ENCODE measurements at regions not wholly inside any gene's neighbourhood (a gene's known extent, or its start where the extent isn't known, plus 50 kb on each side); places are given as distances from the start of the nearest gene placed in this dataset.

DNA sequence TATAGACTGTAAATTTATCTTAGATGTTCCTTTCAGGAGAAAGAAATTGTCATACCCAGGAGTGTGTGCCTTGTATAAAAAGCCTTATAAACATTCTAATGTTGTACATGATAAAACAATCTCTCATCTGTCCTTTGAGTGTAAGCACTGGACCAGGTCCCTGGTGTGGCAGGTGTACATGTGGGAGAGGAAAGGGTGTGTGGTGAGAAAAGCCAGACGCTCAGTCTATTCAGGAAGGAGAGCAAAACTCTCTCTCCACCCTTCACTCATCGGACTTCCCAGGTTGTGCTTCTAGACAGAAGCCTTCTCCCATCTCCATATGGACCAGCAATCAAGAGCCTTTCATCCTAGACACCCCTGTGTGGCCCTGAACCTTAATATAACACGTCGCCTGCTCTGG is 154.2 kb downstream of the ESM1 start:
- no peak for DNase-seq (ENCODE audit: low spot score)
- H3K36me3 Mint-ChIP-seq (ENCODE audit: low read depth, unreplicated experiment): no peaks in the 10 kb centered on the region
- no peaks in the 10 kb centered on the region for H3K9me3 Mint-ChIP-seq (ENCODE audit: unreplicated experiment)
- no peak overlapping the region for H3K4me3 Mint-ChIP-seq (ENCODE audit: unreplicated experiment)
- no peak overlapping the region for H3K27ac Mint-ChIP-seq (ENCODE audit: unreplicated experiment)
- peaks cover 13% of the 10 kb centered on the region for H3K4me1 Mint-ChIP-seq (ENCODE audit: unreplicated experiment)
- no peaks in the 10 kb centered on the region for H3K27me3 Mint-ChIP-seq (ENCODE audit: unreplicated experiment)
- no peak for TF ChIP-seq CTCF (IDR thresholded peaks at IDR 0.05; ENCODE audit: unreplicated experiment)

- Mint-ChIP-seq H3K4me1 (ENCODE audit: unreplicated experiment) (peaks cover 13% of the 10 kb centered on the region), H3K36me3 (ENCODE audit: low read depth, unreplicated experiment) (no peaks in the 10 kb centered on the region), H3K9me3 (ENCODE audit: unreplicated experiment) (no peaks in the 10 kb centered on the region), H3K27ac (ENCODE audit: unreplicated experiment) (no peak overlapping the region), H3K4me3 (ENCODE audit: unreplicated experiment) (no peak overlapping the region), H3K27me3 (ENCODE audit: unreplicated experiment) (no peaks in the 10 kb centered on the region)
- no peak for DNase-seq (ENCODE audit: low spot score)
- no peak for TF ChIP-seq CTCF (IDR thresholded peaks at IDR 0.05; ENCODE audit: unreplicated experiment)
Measured at GRCh38 chr5:54829676-54830535, 155.5 kb downstream of the ESM1 start.

DNA sequence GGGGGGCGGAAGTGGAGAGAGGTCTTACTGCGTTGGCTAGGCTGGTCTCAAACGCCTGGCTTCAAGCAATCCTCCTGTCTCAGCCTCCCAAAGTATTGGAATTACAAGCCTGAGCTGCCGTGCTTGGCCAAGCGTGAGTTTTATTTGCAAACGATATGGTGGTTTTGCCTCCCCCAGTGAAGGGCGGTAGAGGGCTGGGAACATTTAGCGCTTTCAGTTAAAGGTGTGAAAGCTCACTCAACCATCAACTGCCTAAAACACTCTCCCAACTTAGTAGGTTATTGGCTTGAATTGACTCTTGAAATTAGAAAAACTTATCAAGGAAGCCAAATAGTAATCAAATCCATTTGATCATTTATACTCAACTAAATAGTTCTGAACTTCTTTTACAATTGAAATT is 156.3 kb downstream of the ESM1 start:
- no peaks in the 10 kb centered on the region for H3K27me3 Mint-ChIP-seq (ENCODE audit: unreplicated experiment)
- no peak overlapping the region for H3K4me3 Mint-ChIP-seq (ENCODE audit: unreplicated experiment)
- H3K36me3 Mint-ChIP-seq (ENCODE audit: low read depth, unreplicated experiment): no peaks in the 10 kb centered on the region
- no peak for DNase-seq (ENCODE audit: low spot score)
- no peaks in the 10 kb centered on the region for H3K9me3 Mint-ChIP-seq (ENCODE audit: unreplicated experiment)
- H3K4me1 Mint-ChIP-seq (ENCODE audit: unreplicated experiment): peaks cover 12% of the 10 kb centered on the region
- no peak overlapping the region for H3K27ac Mint-ChIP-seq (ENCODE audit: unreplicated experiment)
- TF ChIP-seq CTCF (IDR thresholded peaks at IDR 0.05; ENCODE audit: unreplicated experiment): no peak

GRCh38 chr5:54828151-54828550 is 157.2 kb downstream of the ESM1 start:
- Mint-ChIP-seq H3K9me3 (ENCODE audit: unreplicated experiment) (no peaks in the 10 kb centered on the region), H3K36me3 (ENCODE audit: low read depth, unreplicated experiment) (no peaks in the 10 kb centered on the region), H3K4me1 (ENCODE audit: unreplicated experiment) (peaks cover 5% of the 10 kb centered on the region), H3K27me3 (ENCODE audit: unreplicated experiment) (no peaks in the 10 kb centered on the region), H3K4me3 (ENCODE audit: unreplicated experiment) (no peak overlapping the region), H3K27ac (ENCODE audit: unreplicated experiment) (no peak overlapping the region)
- no peak for TF ChIP-seq CTCF (IDR thresholded peaks at IDR 0.05; ENCODE audit: unreplicated experiment)
- DNase-seq (ENCODE audit: low spot score): no peak

DNA sequence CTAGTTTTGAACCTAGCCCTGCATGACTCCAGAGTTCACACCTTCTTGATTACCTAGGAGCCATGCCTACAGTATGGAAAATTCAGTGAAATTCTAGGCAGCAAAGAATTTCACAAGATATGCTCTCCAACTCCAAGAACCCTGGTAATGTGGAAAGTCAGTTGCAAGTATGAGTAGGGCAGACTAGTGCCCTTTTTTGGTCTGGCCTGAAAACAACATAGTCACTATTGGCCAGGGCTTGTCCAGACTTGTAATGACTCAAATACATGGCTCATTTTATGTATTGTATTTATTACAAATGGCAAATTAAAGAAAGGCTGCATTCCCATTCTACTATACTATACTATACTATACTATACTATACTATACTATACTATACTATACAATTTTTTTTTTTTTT is 160.4 kb downstream of the ESM1 start:
- TF ChIP-seq CTCF (IDR thresholded peaks at IDR 0.05; ENCODE audit: unreplicated experiment): no peak
- H3K36me3 Mint-ChIP-seq (ENCODE audit: low read depth, unreplicated experiment): no peaks in the 10 kb centered on the region

More for the DNA sequence above, 160.4 kb downstream of the ESM1 start:
- Mint-ChIP-seq H3K27ac (ENCODE audit: unreplicated experiment) (no peak overlapping the region), H3K27me3 (ENCODE audit: unreplicated experiment) (no peaks in the 10 kb centered on the region), H3K9me3 (ENCODE audit: unreplicated experiment) (no peaks in the 10 kb centered on the region), H3K4me1 (ENCODE audit: unreplicated experiment) (no peaks in the 10 kb centered on the region), H3K4me3 (ENCODE audit: unreplicated experiment) (no peak overlapping the region)
- DNase-seq (ENCODE audit: low spot score): no peak

Measured in endothelial cell (in vitro differentiated cells).